Endothelial cell of umbilical vein (primary cell): ENCODE measurements at regions not wholly inside any gene's neighbourhood (a gene's known extent, or its start where the extent isn't known, plus 50 kb on each side); places are given as distances from the start of the nearest gene placed in this dataset.

Experiments
- BruUV-seq: library from RNA; stranded (reverse); fragments of 400-500 nt; replicated peaks from 2 replicates; lab custom pipeline; 2021; lab: Mats Ljungman, UMichigan
- CTCF ChIA-PET: fragments of 300-600, 350-600 bp; sonication (Branson Sonifier 250); formaldehyde crosslinking; loops from one replicate; lab custom pipeline; 2021; ENCODE audit warnings: antibody characterized with exemption, inconsistent platforms; lab: Charles Lee
- POLR2A ChIA-PET: fragments of 300-600, 350-600 bp; sonication (Branson Sonifier 250); formaldehyde crosslinking; loops from one replicate; lab custom pipeline; 2021; ENCODE audit warnings: antibody characterized with exemption, inconsistent platforms; lab: Charles Lee
- DNase-seq: peaks from one replicate; pipeline ENCODE4 v3.0.0-alpha.2; 2011; ENCODE audit warnings: low read depth, low spot score
- FAIRE-seq: peaks from 2 replicates; lab custom pipeline; 2011; peaks lifted over from hg19 to GRCh38; lab: Jason Lieb, UNC
- H2AFZ ChIP-seq: 2 replicates; pipeline ENCODE4 v1.6.0; 2012; ENCODE audit warnings: low read depth, low read length, control low read depth, inconsistent platforms
- H3K27ac ChIP-seq: 2 replicates; pipeline ENCODE4 v1.5.1; 2011; ENCODE audit warnings: low read depth, mild to moderate bottlenecking, control low read depth, low read length, moderate library complexity; ENCODE audit not compliant: insufficient read depth
- H3K27me3 ChIP-seq, 2 experiments: 2 replicates each; pipeline versions ENCODE4 v1.6.0 to v1.6.1; 2011; ENCODE audit warnings: low read length in 2 of 2, mixed read lengths in 1 of 2; ENCODE audit not compliant: control insufficient read depth in 2 of 2, insufficient read depth in 2 of 2
- H3K36me3 ChIP-seq, 2 experiments: 2 replicates in 1 of 2; 3 replicates in 1 of 2; pipeline ENCODE4 v1.5.1; 2011; ENCODE audit warnings: low read length in 2 of 2, mild to moderate bottlenecking in 1 of 2, moderate library complexity in 1 of 2; ENCODE audit not compliant: control insufficient read depth in 2 of 2, insufficient read depth in 2 of 2; ENCODE audit errors: extremely low read depth in 1 of 2
- H3K4me1 ChIP-seq: 3 replicates; pipeline ENCODE4 v1.5.1; 2011; ENCODE audit warnings: mild to moderate bottlenecking, low read length; ENCODE audit not compliant: control insufficient read depth, insufficient read depth; ENCODE audit errors: extremely low read depth
- H3K4me2 ChIP-seq: 2 replicates; pipeline ENCODE4 v1.6.1; 2011; ENCODE audit warnings: low read length, control low read depth, mixed read lengths; ENCODE audit not compliant: insufficient read depth
- H3K4me3 ChIP-seq, 3 experiments: fragments of 200-600 bp in 1 of 3; sonication (generic), shearing (Covaris generic) in 1 of 3; replicated peaks in 1 of 3; 2 replicates each; pipeline ENCODE4 v1.5.1; 2011 to 2016; ENCODE audit warnings: control low read depth in 3 of 3, low read length in 3 of 3, mild to moderate bottlenecking in 2 of 3, inconsistent platforms in 1 of 3, low read depth in 1 of 3, moderate library complexity in 1 of 3; ENCODE audit not compliant: insufficient read depth in 1 of 3
- H3K79me2 ChIP-seq: 2 replicates; pipeline ENCODE4 v1.6.0; 2012; ENCODE audit warnings: low read length, inconsistent platforms; ENCODE audit not compliant: control insufficient read depth, insufficient read depth
- H3K9ac ChIP-seq: replicated peaks from 2 replicates; pipeline ENCODE3; 2011; ENCODE audit warnings: low read length, control low read depth; ENCODE audit not compliant: insufficient read depth; ENCODE audit errors: extremely low read depth
- H3K9me1 ChIP-seq: replicated peaks from 3 replicates; pipeline ENCODE4 v1.6.0; 2011; ENCODE audit warnings: mild to moderate bottlenecking, low read length; ENCODE audit not compliant: control insufficient read depth, insufficient read depth; ENCODE audit errors: extremely low read depth
- H3K9me3 ChIP-seq: replicated peaks from 2 replicates; pipeline ENCODE4 v1.5.1; 2012; ENCODE audit warnings: low read length, inconsistent platforms; ENCODE audit not compliant: control insufficient read depth, insufficient read depth
- H4K20me1 ChIP-seq: replicated peaks from 2 replicates; pipeline ENCODE3; 2011; ENCODE audit warnings: mild to moderate bottlenecking, low read length; ENCODE audit not compliant: control insufficient read depth, insufficient read depth; ENCODE audit errors: extremely low read depth
- CTCF ChIP-seq, 2 donors: IDR thresholded peaks; 1 replicate in 1 of 2; 2 replicates in 1 of 2; pipeline ENCODE4 v1.5.1; 2011; ENCODE audit warnings: low read length in 2 of 2, mild to moderate bottlenecking in 2 of 2, moderate library complexity in 2 of 2, control low read depth in 1 of 2, inconsistent platforms in 1 of 2, low read depth in 1 of 2; ENCODE audit not compliant: insufficient read depth in 1 of 2; ENCODE audit errors: extremely low read depth in 1 of 2
- EZH2 ChIP-seq: IDR thresholded peaks from 2 replicates; pipeline ENCODE4 v1.6.1; 2012; ENCODE audit warnings: borderline replicate concordance, low read depth, mild to moderate bottlenecking, moderate library complexity, low read length, inconsistent platforms; ENCODE audit not compliant: severe bottlenecking
- FOS ChIP-seq: IDR thresholded peaks from 2 replicates; pipeline ENCODE4 v1.6.1; 2011; ENCODE audit warnings: mild to moderate bottlenecking, low read length, moderate library complexity, borderline replicate concordance; ENCODE audit not compliant: insufficient read depth
- GATA2 ChIP-seq: IDR thresholded peaks from 2 replicates; pipeline ENCODE4 v1.7.0; 2011; ENCODE audit warnings: low read depth, mild to moderate bottlenecking, moderate library complexity, mixed read lengths, low read length; ENCODE audit not compliant: insufficient read length, insufficient read depth
- JUN ChIP-seq: IDR thresholded peaks from 2 replicates; pipeline ENCODE4 v1.6.1; 2011; ENCODE audit warnings: borderline replicate concordance, low read depth; ENCODE audit not compliant: insufficient read length, insufficient read depth
- MAX ChIP-seq: IDR thresholded peaks from 2 replicates; pipeline ENCODE4 v1.6.1; 2011; ENCODE audit not compliant: insufficient read depth, insufficient read length
- MYC ChIP-seq: IDR thresholded peaks from one replicate; pipeline ENCODE4 v1.6.1; 2011; ENCODE audit warnings: mild to moderate bottlenecking, low read depth, low read length
- POLR2A ChIP-seq: IDR thresholded peaks from 2 replicates; pipeline ENCODE4 v1.6.1; 2012; ENCODE audit warnings: low read depth, mild to moderate bottlenecking, control low read depth, low read length
- POLR2AphosphoS5 ChIP-seq: IDR thresholded peaks from 2 replicates; pipeline ENCODE4 v1.6.1; 2012; ENCODE audit warnings: low read depth, mild to moderate bottlenecking, control low read depth, low read length, moderate library complexity; ENCODE audit not compliant: insufficient read depth
- dilution Hi-C: fragments of 300-500 bp; cut with MboI; formaldehyde crosslinking; loops from one replicate; pipeline ENCODE4 v1.15.0; 2019; ENCODE audit warnings: low sequenced_read_pairs; ENCODE audit not compliant: extremely low pct_ligation_motif_present
- intact Hi-C: fragments of 100-400 bp; cut with micrococcal nuclease; formaldehyde crosslinking; loops from one replicate; pipeline ENCODE4 v1.10.0; 2022

GRCh38 chr2:176540995-176541394 lies 271.8 kb downstream of the MTX2 start:
- no peak overlapping the region for H3K9ac ChIP-seq
- TF ChIP-seq POLR2AphosphoS5 (no peak), GATA2 (no peak), CTCF (IDR thresholded peaks at IDR 0.05; ENCODE audit: extremely low read depth in 1 of 2, insufficient read depth in 1 of 2, low read depth in 1 of 2, low read length in 2 of 2) (no peak), JUN (no peak), MAX (no peak), MYC (no peak), POLR2A (no peak), EZH2 (no peak), FOS (no peak)
- FAIRE-seq (no peak), DNase-seq (no peak)
- no peaks in the 10 kb centered on the region for H3K27me3 ChIP-seq
- ChIA-PET POLR2A (no interaction called here), CTCF (no interaction called here)
- dilution Hi-C loops = no loop called here
- H3K27ac ChIP-seq = no peak overlapping the region
- BruUV-seq = no TSS peak
- no peaks in the 10 kb centered on the region for H3K9me3 ChIP-seq
- H4K20me1 ChIP-seq = no peaks in the 10 kb centered on the region
- H3K4me1 ChIP-seq = no peaks in the 10 kb centered on the region
- H3K4me2 ChIP-seq = no peak overlapping the region
- no peaks in the 10 kb centered on the region for H3K36me3 ChIP-seq
- no peaks in the 10 kb centered on the region for H3K9me1 ChIP-seq
- no peaks in the 10 kb centered on the region for H3K79me2 ChIP-seq
- H2AFZ ChIP-seq = no peak overlapping the region
- H3K4me3 ChIP-seq = no peak overlapping the region
- intact Hi-C loops = no loop called here
